ENCODE measurements at regions not wholly inside any gene's neighbourhood (a gene's known extent, or its start where the extent isn't known, plus 50 kb on each side); places are given as distances from the start of the nearest gene placed in this dataset.

- no peak for DNase-seq (ENCODE audit: low read depth)
- H3K4me3 ChIP-seq (ENCODE audit: low read depth, low read length) = no peak overlapping the region
- TF ChIP-seq MYC (IDR thresholded peaks at IDR 0.05; ENCODE audit: low read depth, low read length) (no peak), CTCF (IDR thresholded peaks at IDR 0.05; ENCODE audit: low read depth, low read length) (no peak), MAX (IDR thresholded peaks at IDR 0.05; ENCODE audit: low read depth, low read length) (no peak), POLR2A (IDR thresholded peaks at IDR 0.05; ENCODE audit: extremely low read depth, insufficient read length) (no peak)
Measured at GRCh38 chr12:42669553-42669952, 80.0 kb upstream of the PRICKLE1 start.

- no peak overlapping the region for H3K4me3 ChIP-seq (ENCODE audit: low read depth, low read length)
- no peak for DNase-seq (ENCODE audit: low read depth)
- TF ChIP-seq MAX (IDR thresholded peaks at IDR 0.05; ENCODE audit: low read depth, low read length) = no peak
- no peak for TF ChIP-seq CTCF (IDR thresholded peaks at IDR 0.05; ENCODE audit: low read depth, low read length)
- no peak for TF ChIP-seq POLR2A (IDR thresholded peaks at IDR 0.05; ENCODE audit: extremely low read depth, insufficient read length)
- TF ChIP-seq MYC (IDR thresholded peaks at IDR 0.05; ENCODE audit: low read depth, low read length) = no peak
Measured at GRCh38 chr12:42666671-42667243, 77.2 kb upstream of the PRICKLE1 start.

- no peak overlapping the region for H3K4me3 ChIP-seq (ENCODE audit: low read depth, low read length)
- no peak for DNase-seq (ENCODE audit: low read depth)
- TF ChIP-seq CTCF (IDR thresholded peaks at IDR 0.05; ENCODE audit: low read depth, low read length) = no peak
- no peak for TF ChIP-seq MAX (IDR thresholded peaks at IDR 0.05; ENCODE audit: low read depth, low read length)
- TF ChIP-seq POLR2A (IDR thresholded peaks at IDR 0.05; ENCODE audit: extremely low read depth, insufficient read length) = no peak
- TF ChIP-seq MYC (IDR thresholded peaks at IDR 0.05; ENCODE audit: low read depth, low read length) = no peak
Measured at GRCh38 chr12:42663621-42664020, 74.1 kb upstream of the PRICKLE1 start.

- DNase-seq (ENCODE audit: low read depth) = peak; percentile 38
- TF ChIP-seq CTCF (IDR thresholded peaks at IDR 0.05; ENCODE audit: low read depth, low read length) = no peak
- no peak for TF ChIP-seq MYC (IDR thresholded peaks at IDR 0.05; ENCODE audit: low read depth, low read length)
- H3K4me3 ChIP-seq (ENCODE audit: low read depth, low read length) = no peak overlapping the region
Measured at GRCh38 chr12:42660968-42661937, 71.7 kb upstream of the PRICKLE1 start.

- TF ChIP-seq MAX (IDR thresholded peaks at IDR 0.05; ENCODE audit: low read depth, low read length) (no peak), MYC (IDR thresholded peaks at IDR 0.05; ENCODE audit: low read depth, low read length) (no peak), POLR2A (IDR thresholded peaks at IDR 0.05; ENCODE audit: extremely low read depth, insufficient read length) (no peak), CTCF (IDR thresholded peaks at IDR 0.05; ENCODE audit: low read depth, low read length) (no peak)
- H3K4me3 ChIP-seq (ENCODE audit: low read depth, low read length) = no peak overlapping the region
- no peak for DNase-seq (ENCODE audit: low read depth)
Measured at GRCh38 chr12:42660117-42660516, 70.6 kb upstream of the PRICKLE1 start.
